WTC11 (cell line): ENCODE measurements at regions not wholly inside any gene's neighbourhood (a gene's known extent, or its start where the extent isn't known, plus 50 kb on each side); places are given as distances from the start of the nearest gene placed in this dataset.

ENCODE experiments used
- ATAC-seq: fragments of 200-7000 bp; cut with Tn5 transposase; 2 replicates; pipeline ENCODE4 v1.10.0; 2021; ENCODE audit warnings: mild to moderate bottlenecking, moderate library complexity
- CTCF ChIA-PET: fragments of 300-600 bp; sonication (Branson Sonifier 250); formaldehyde crosslinking; loops from one replicate; lab custom pipeline; 2021; ENCODE audit warnings: antibody characterized with exemption; lab: Charles Lee
- POLR2A ChIA-PET: fragments of 350-600 bp; sonication (Branson Sonifier 250); formaldehyde crosslinking; loops from one replicate; lab custom pipeline; 2021; ENCODE audit warnings: antibody characterized with exemption; lab: Charles Lee
- DNase-seq: peaks from one replicate; pipeline ENCODE4 v3.0.0; 2021; ENCODE audit warnings: low spot score
- H3K27ac Mint-ChIP-seq: 2 replicates; pipeline ENCODE4 v1.8.0; 2021; ENCODE audit warnings: mixed read lengths
- H3K27me3 Mint-ChIP-seq: 2 replicates; pipeline ENCODE4 v1.8.0; 2021; ENCODE audit warnings: low read depth, mild to moderate bottlenecking, moderate library complexity, mixed read lengths
- H3K36me3 Mint-ChIP-seq: 2 replicates; pipeline ENCODE4 v1.8.0; 2021; ENCODE audit warnings: mixed read lengths
- H3K4me1 Mint-ChIP-seq: 2 replicates; pipeline ENCODE4 v1.8.0; 2022; ENCODE audit warnings: mixed read lengths
- H3K4me3 Mint-ChIP-seq: 2 replicates; pipeline ENCODE4 v1.8.0; 2021; ENCODE audit warnings: mild to moderate bottlenecking, moderate library complexity, mixed read lengths
- H3K9me3 Mint-ChIP-seq: 2 replicates; pipeline ENCODE4 v1.8.0; 2021; ENCODE audit warnings: mixed read lengths
- ATF1 ChIP-seq: sonication (generic); formaldehyde crosslinking; IDR thresholded peaks from 2 replicates; pipeline ENCODE4 v1.8.1; 2023; ENCODE audit warnings: mild to moderate bottlenecking, moderate library complexity, missing genetic modification reagents
- ATF2 ChIP-seq: sonication (generic); formaldehyde crosslinking; IDR thresholded peaks from 2 replicates; pipeline ENCODE4 v1.8.1; 2022; ENCODE audit warnings: low read depth, missing genetic modification reagents, borderline replicate concordance
- CBFB ChIP-seq: sonication (generic); formaldehyde crosslinking; IDR thresholded peaks from 2 replicates; pipeline ENCODE4 v1.8.1; 2022; ENCODE audit warnings: mild to moderate bottlenecking, low read depth, missing genetic modification reagents
- CDX4 ChIP-seq: fragments of 250-450 bp; sonication (Bioruptor Pico); IDR thresholded peaks from 2 replicates; pipeline ENCODE4 v1.9.0; 2021; ENCODE audit warnings: moderate library complexity, mild to moderate bottlenecking, inconsistent platforms, borderline replicate concordance
- CREB1 ChIP-seq: sonication (generic); formaldehyde crosslinking; IDR thresholded peaks from 2 replicates; pipeline ENCODE4 v1.8.0; 2023; ENCODE audit warnings: mild to moderate bottlenecking, missing genetic modification reagents
- FOXJ3 ChIP-seq: sonication (generic); formaldehyde crosslinking; IDR thresholded peaks from 2 replicates; pipeline ENCODE4 v1.9.0; 2021; ENCODE audit warnings: missing genetic modification reagents, mild to moderate bottlenecking, borderline replicate concordance
- HMGA2 ChIP-seq: fragments of 250-450 bp; sonication (Bioruptor Pico); IDR thresholded peaks from 2 replicates; pipeline ENCODE4 v1.4.0; 2021; ENCODE audit warnings: mild to moderate bottlenecking, moderate library complexity
- IRF2 ChIP-seq: sonication (generic); formaldehyde crosslinking; IDR thresholded peaks from 2 replicates; pipeline ENCODE4 v1.8.0; 2022; ENCODE audit warnings: low read depth, missing genetic modification reagents, borderline replicate concordance
- MAX ChIP-seq: sonication (generic); formaldehyde crosslinking; IDR thresholded peaks from 2 replicates; pipeline ENCODE4 v1.8.0; 2022; ENCODE audit warnings: mild to moderate bottlenecking, missing genetic modification reagents
- NFATC4 ChIP-seq: fragments of 250-450 bp; sonication (Bioruptor Pico); IDR thresholded peaks from 2 replicates; pipeline ENCODE4 v1.9.0; 2021; ENCODE audit warnings: mild to moderate bottlenecking
- NR3C1 ChIP-seq: sonication (generic); formaldehyde crosslinking; conservative IDR thresholded peaks from 2 replicates; pipeline ENCODE4 v1.8.1; 2023; ENCODE audit warnings: low read depth, mild to moderate bottlenecking, missing genetic modification reagents
- PRDM15 ChIP-seq: sonication (generic); formaldehyde crosslinking; IDR thresholded peaks from 2 replicates; pipeline ENCODE4 v1.8.0; 2022; ENCODE audit warnings: missing genetic modification reagents
- RELA ChIP-seq: sonication (generic); formaldehyde crosslinking; IDR thresholded peaks from 2 replicates; pipeline ENCODE4 v1.8.1; 2022; ENCODE audit warnings: missing genetic modification reagents, mild to moderate bottlenecking, borderline replicate concordance
- STAT6 ChIP-seq: sonication (generic); formaldehyde crosslinking; conservative IDR thresholded peaks from 2 replicates; pipeline ENCODE4 v1.8.1; 2023; ENCODE audit warnings: mild to moderate bottlenecking, low read depth, missing genetic modification reagents, moderate library complexity
- TCF7 ChIP-seq: sonication (generic); formaldehyde crosslinking; IDR thresholded peaks from 2 replicates; pipeline ENCODE4 v1.8.0; 2022; ENCODE audit warnings: mild to moderate bottlenecking, low read depth, missing genetic modification reagents, moderate library complexity
- USF2 ChIP-seq: sonication (generic); formaldehyde crosslinking; IDR thresholded peaks from 2 replicates; pipeline ENCODE4 v1.8.1; 2023; ENCODE audit warnings: mild to moderate bottlenecking, missing genetic modification reagents, moderate library complexity
- ZNF138 ChIP-seq: sonication (generic); formaldehyde crosslinking; conservative IDR thresholded peaks from 2 replicates; pipeline ENCODE4 v1.8.1; 2022; ENCODE audit warnings: mild to moderate bottlenecking, moderate library complexity, missing genetic modification reagents
- ZNF396 ChIP-seq: fragments of 250-450 bp; sonication (Bioruptor Pico); IDR thresholded peaks from 2 replicates; pipeline ENCODE4 v1.8.0; 2021; ENCODE audit warnings: mild to moderate bottlenecking, moderate library complexity, borderline replicate concordance
- TF ChIP-seq, protein P1 (sequence below): sonication (generic); formaldehyde crosslinking; IDR thresholded peaks from 2 replicates; pipeline ENCODE4 v1.8.0; 2022; ENCODE audit warnings: mild to moderate bottlenecking, missing genetic modification reagents
- TF ChIP-seq, protein P2 (sequence below): sonication (generic); formaldehyde crosslinking; IDR thresholded peaks from 2 replicates; pipeline ENCODE4 v1.8.1; 2022; ENCODE audit warnings: mild to moderate bottlenecking, missing genetic modification reagents, moderate library complexity, borderline replicate concordance

- CTCF ChIA-PET: no interaction called here
- Mint-ChIP-seq H3K36me3 (no peaks in the 10 kb centered on the region), H3K27ac (no peak overlapping the region), H3K4me3 (no peak overlapping the region), H3K4me1 (peaks cover 3% of the 10 kb centered on the region; the same call in 1 of the 2 replicates), H3K9me3 (peaks cover 5% of the 10 kb centered on the region; the same call in 1 of the 2 replicates), H3K27me3 (no peaks in the 10 kb centered on the region)
- POLR2A ChIA-PET: no interaction called here
- no peak for ATAC-seq
- TF ChIP-seq CREB1 (no peak), STAT6 (CRISPR knock-in tag) (no peak), NR3C1 (no peak)
- DNase-seq: no peak
Measured at GRCh38 chr10:36475746-36476145, 649.7 kb upstream of the ANKRD30A start.

DNA sequence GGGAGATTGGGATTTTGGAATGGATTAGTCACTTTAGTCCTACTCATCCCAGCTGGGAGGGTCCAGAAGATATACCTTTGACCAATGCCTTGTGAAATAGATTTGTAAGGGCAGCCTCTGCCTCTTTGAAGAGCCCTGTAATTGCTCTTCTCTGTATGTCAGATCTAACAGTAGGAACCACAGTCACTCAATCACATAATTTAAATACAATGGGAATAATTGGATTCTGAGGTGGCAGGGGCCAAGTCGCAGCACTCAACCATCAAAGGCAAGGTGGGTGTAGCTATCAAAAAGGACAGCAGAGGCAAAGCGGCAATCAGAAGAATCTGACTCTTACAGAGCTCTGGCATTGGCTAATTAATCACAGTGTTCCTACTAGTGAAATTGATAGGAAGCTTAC lies 650.9 kb upstream of the ANKRD30A start:
- TF ChIP-seq IRF2: no peak
- no peaks in the 10 kb centered on the region for H3K36me3 Mint-ChIP-seq
- H3K4me3 Mint-ChIP-seq: no peak overlapping the region
- H3K4me1 Mint-ChIP-seq: peaks cover 3% of the 10 kb centered on the region; the same call in 1 of the 2 replicates
- H3K9me3 Mint-ChIP-seq: peaks cover 5% of the 10 kb centered on the region; the same call in 1 of the 2 replicates
- CTCF ChIA-PET: no interaction called here
- no peaks in the 10 kb centered on the region for H3K27me3 Mint-ChIP-seq
- ATAC-seq: no peak
- POLR2A ChIA-PET: no interaction called here
- H3K27ac Mint-ChIP-seq: no peak overlapping the region
- no peak for DNase-seq

DNA sequence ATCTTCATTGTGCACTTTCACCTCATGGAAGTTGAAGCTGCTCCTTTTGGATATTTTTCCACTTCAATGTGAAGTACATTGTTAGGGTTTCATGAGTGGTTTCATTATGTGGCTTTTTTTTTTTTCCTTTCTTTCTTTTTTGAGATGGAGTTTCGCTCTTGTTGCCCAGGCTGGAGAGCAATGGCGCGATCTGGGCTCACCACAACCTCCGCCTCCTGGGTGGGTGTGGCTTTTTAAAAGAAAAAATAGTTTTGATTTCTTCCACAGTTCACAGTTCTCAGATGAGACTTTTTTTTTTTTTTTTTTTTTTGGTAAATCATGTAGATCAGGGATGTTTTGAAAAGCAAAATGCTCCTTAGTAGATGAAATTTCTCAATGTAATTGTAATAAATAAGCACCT lies 652.3 kb upstream of the ANKRD30A start:
- H3K4me1 Mint-ChIP-seq: peaks cover 3% of the 10 kb centered on the region; the same call in 1 of the 2 replicates
- H3K27me3 Mint-ChIP-seq: no peaks in the 10 kb centered on the region
- H3K4me3 Mint-ChIP-seq: no peak overlapping the region
- TF ChIP-seq ZNF138 (CRISPR knock-in tag) (no peak), ATF2 (CRISPR knock-in tag) (no peak), HMGA2 (no peak), USF2 (CRISPR knock-in tag) (no peak), CREB1 (no peak), ATF1 (CRISPR knock-in tag) (no peak), ZNF396 (CRISPR knock-in tag) (no peak), CBFB (CRISPR knock-in tag) (no peak), TCF7 (CRISPR knock-in tag) (no peak), MAX (CRISPR knock-in tag) (no peak), PRDM15 (CRISPR knock-in tag) (no peak), FOXJ3 (CRISPR knock-in tag) (no peak), RELA (CRISPR knock-in tag) (no peak), CDX4 (CRISPR knock-in tag) (no peak), NFATC4 (CRISPR knock-in tag) (no peak)
- TF ChIP-seq, protein P1, sequence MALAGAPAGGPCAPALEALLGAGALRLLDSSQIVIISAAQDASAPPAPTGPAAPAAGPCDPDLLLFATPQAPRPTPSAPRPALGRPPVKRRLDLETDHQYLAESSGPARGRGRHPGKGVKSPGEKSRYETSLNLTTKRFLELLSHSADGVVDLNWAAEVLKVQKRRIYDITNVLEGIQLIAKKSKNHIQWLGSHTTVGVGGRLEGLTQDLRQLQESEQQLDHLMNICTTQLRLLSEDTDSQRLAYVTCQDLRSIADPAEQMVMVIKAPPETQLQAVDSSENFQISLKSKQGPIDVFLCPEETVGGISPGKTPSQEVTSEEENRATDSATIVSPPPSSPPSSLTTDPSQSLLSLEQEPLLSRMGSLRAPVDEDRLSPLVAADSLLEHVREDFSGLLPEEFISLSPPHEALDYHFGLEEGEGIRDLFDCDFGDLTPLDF: no peak
- TF ChIP-seq, protein P2, sequence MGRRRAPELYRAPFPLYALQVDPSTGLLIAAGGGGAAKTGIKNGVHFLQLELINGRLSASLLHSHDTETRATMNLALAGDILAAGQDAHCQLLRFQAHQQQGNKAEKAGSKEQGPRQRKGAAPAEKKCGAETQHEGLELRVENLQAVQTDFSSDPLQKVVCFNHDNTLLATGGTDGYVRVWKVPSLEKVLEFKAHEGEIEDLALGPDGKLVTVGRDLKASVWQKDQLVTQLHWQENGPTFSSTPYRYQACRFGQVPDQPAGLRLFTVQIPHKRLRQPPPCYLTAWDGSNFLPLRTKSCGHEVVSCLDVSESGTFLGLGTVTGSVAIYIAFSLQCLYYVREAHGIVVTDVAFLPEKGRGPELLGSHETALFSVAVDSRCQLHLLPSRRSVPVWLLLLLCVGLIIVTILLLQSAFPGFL: no peak
- DNase-seq: no peak
- ATAC-seq: no peak
- H3K27ac Mint-ChIP-seq: no peak overlapping the region
- peaks cover 5% of the 10 kb centered on the region; the same call in 1 of the 2 replicates for H3K9me3 Mint-ChIP-seq
- ChIA-PET CTCF (no interaction called here), POLR2A (no interaction called here)
- no peaks in the 10 kb centered on the region for H3K36me3 Mint-ChIP-seq
